Neural progenitor cell (in vitro differentiated cells): ENCODE measurements at regions not wholly inside any gene's neighbourhood (a gene's known extent, or its start where the extent isn't known, plus 50 kb on each side); places are given as distances from the start of the nearest gene placed in this dataset.

Experiments
- DNase-seq: peaks from one replicate; pipeline ENCODE4 v3.0.0-alpha.2; 2016; ENCODE audit warnings: low spot score
- H2AFZ ChIP-seq: fragments of 200-600 bp; sonication (generic); replicated peaks from 2 replicates; pipeline ENCODE4 v1.6.1; 2016; ENCODE audit warnings: antibody characterized with exemption
- H3F3A ChIP-seq: fragments of 200-600 bp; sonication (generic); 2 replicates; pipeline ENCODE4 v1.6.1; 2016; ENCODE audit warnings: antibody characterized with exemption, low read depth
- H3K27ac ChIP-seq: fragments of 200-600 bp; sonication (generic); 2 replicates; pipeline ENCODE4 v1.5.1; 2016; ENCODE audit warnings: mild to moderate bottlenecking
- H3K27me3 ChIP-seq: fragments of 200-600 bp; sonication (generic); 2 replicates; pipeline ENCODE4 v1.6.1; 2016; ENCODE audit warnings: mild to moderate bottlenecking, moderate library complexity
- H3K36me3 ChIP-seq: fragments of 200-600 bp; sonication (generic); 2 replicates; pipeline ENCODE4 v1.5.1; 2016
- H3K4me1 ChIP-seq: fragments of 200-600 bp; sonication (generic); 2 replicates; pipeline ENCODE4 v1.6.1; 2016; ENCODE audit warnings: mixed run types
- H3K4me2 ChIP-seq: fragments of 200-600 bp; sonication (generic); 2 replicates; pipeline ENCODE4 v1.6.1; 2016
- H3K4me3 ChIP-seq: fragments of 200-600 bp; sonication (generic); 2 replicates; pipeline ENCODE4 v1.5.1; 2016
- H3K79me2 ChIP-seq: fragments of 200-600 bp; sonication (generic); 2 replicates; pipeline ENCODE4 v1.6.1; 2016; ENCODE audit warnings: low read depth
- H3K9ac ChIP-seq: fragments of 200-600 bp; sonication (generic); 2 replicates; pipeline ENCODE4 v1.6.1; 2016
- H3K9me3 ChIP-seq: fragments of 200-600 bp; sonication (generic); 2 replicates; pipeline ENCODE4 v1.5.1; 2016; ENCODE audit warnings: low read depth
- H4K20me1 ChIP-seq: fragments of 200-600 bp; sonication (generic); 2 replicates; pipeline ENCODE4 v1.6.1; 2016; ENCODE audit warnings: low read depth
- H3K27ac Mint-ChIP-seq: 3 replicates; pipeline ENCODE4 v1.8.0; 2021; ENCODE audit warnings: mixed read lengths
- H3K27me3 Mint-ChIP-seq: 2 replicates; pipeline ENCODE4 v1.8.0; 2022; ENCODE audit warnings: low read depth, mild to moderate bottlenecking, inconsistent platforms, moderate library complexity, mixed read lengths; ENCODE audit not compliant: insufficient read depth
- H3K36me3 Mint-ChIP-seq: 3 replicates; pipeline ENCODE4 v1.8.0; 2021; ENCODE audit warnings: mixed read lengths
- H3K4me1 Mint-ChIP-seq: 3 replicates; pipeline ENCODE4 v1.8.0; 2021; ENCODE audit warnings: mixed read lengths
- H3K4me3 Mint-ChIP-seq: 3 replicates; pipeline ENCODE4 v1.8.0; 2021; ENCODE audit warnings: mild to moderate bottlenecking, moderate library complexity, mixed read lengths
- H3K9me3 Mint-ChIP-seq: 3 replicates; pipeline ENCODE4 v1.8.0; 2020; ENCODE audit warnings: mixed read lengths
- CTCF ChIP-seq: fragments of 200-600 bp; sonication (generic); IDR thresholded peaks from 2 replicates; pipeline ENCODE4 v1.5.1; 2017; ENCODE audit warnings: antibody characterized with exemption, mild to moderate bottlenecking
- EZH2 ChIP-seq: fragments of 200-600 bp; sonication (generic); IDR thresholded peaks from 2 replicates; pipeline ENCODE4 v1.6.1; 2017; ENCODE audit warnings: antibody characterized with exemption, mild to moderate bottlenecking, moderate library complexity
- EZH2phosphoT487 ChIP-seq: fragments of 200-600 bp; sonication (generic); IDR thresholded peaks from 2 replicates; pipeline ENCODE4 v1.6.1; 2017; ENCODE audit warnings: antibody characterized with exemption

- H3K27ac Mint-ChIP-seq = no peak overlapping the region
- Histone ChIP-seq H3K4me1 (peaks cover 13% of the 10 kb centered on the region), H3K4me3 (no peak overlapping the region), H3K27me3 (peaks cover 6% of the 10 kb centered on the region), H3K9ac (no peak overlapping the region), H3K9me3 (no peaks in the 10 kb centered on the region), H3K79me2 (no peaks in the 10 kb centered on the region), H4K20me1 (peaks cover 6% of the 10 kb centered on the region), H2AFZ (no peak overlapping the region), H3K27ac (no peak overlapping the region), H3K4me2 (no peak overlapping the region), H3K36me3 (no peaks in the 10 kb centered on the region), H3F3A (no peaks in the 10 kb centered on the region)
- DNase-seq = no peak
- no peaks in the 10 kb centered on the region for H3K9me3 Mint-ChIP-seq
- no peaks in the 10 kb centered on the region for H3K36me3 Mint-ChIP-seq
- H3K27me3 Mint-ChIP-seq = no peaks in the 10 kb centered on the region
- H3K4me1 Mint-ChIP-seq = peaks cover 38% of the 10 kb centered on the region
- TF ChIP-seq EZH2 (no peak), CTCF (no peak), EZH2phosphoT487 (no peak)
- H3K4me3 Mint-ChIP-seq = no peak overlapping the region
Observed at GRCh38 chr4:157886645-157887044, 286.2 kb downstream of the GASK1B start.

- Mint-ChIP-seq H3K4me3 (no peak overlapping the region), H3K36me3 (no peaks in the 10 kb centered on the region), H3K27me3 (no peaks in the 10 kb centered on the region), H3K9me3 (no peaks in the 10 kb centered on the region), H3K4me1 (peaks cover 38% of the 10 kb centered on the region), H3K27ac (no peak overlapping the region)
- TF ChIP-seq EZH2phosphoT487 = no peak
- TF ChIP-seq CTCF = no peak
- no peak for TF ChIP-seq EZH2
- Histone ChIP-seq H3K4me2 (no peak overlapping the region), H3K9ac (no peak overlapping the region), H3K36me3 (no peaks in the 10 kb centered on the region), H3F3A (no peaks in the 10 kb centered on the region), H3K27ac (no peak overlapping the region), H3K4me1 (peaks cover 13% of the 10 kb centered on the region), H2AFZ (no peak overlapping the region), H3K9me3 (no peaks in the 10 kb centered on the region), H4K20me1 (peaks cover 6% of the 10 kb centered on the region), H3K4me3 (no peak overlapping the region), H3K79me2 (no peaks in the 10 kb centered on the region), H3K27me3 (peaks cover 6% of the 10 kb centered on the region)
- DNase-seq = no peak
Observed at GRCh38 chr4:157885811-157886210, 287.0 kb downstream of the GASK1B start.

- H3K9ac ChIP-seq = no peak overlapping the region
- H3K79me2 ChIP-seq = no peaks in the 10 kb centered on the region
- no peaks in the 10 kb centered on the region for H4K20me1 ChIP-seq
- peaks cover 8% of the 10 kb centered on the region for H3K4me1 ChIP-seq
- no peak overlapping the region for H3K27ac Mint-ChIP-seq
- TF ChIP-seq EZH2phosphoT487 (no peak), CTCF (no peak), EZH2 (no peak)
- no peak overlapping the region for H3K27ac ChIP-seq
- H3K27me3 Mint-ChIP-seq = no peaks in the 10 kb centered on the region
- no peaks in the 10 kb centered on the region for H3K9me3 ChIP-seq
- H3K27me3 ChIP-seq = peaks cover 6% of the 10 kb centered on the region
- no peak overlapping the region for H3K4me2 ChIP-seq
- H3K36me3 Mint-ChIP-seq = no peaks in the 10 kb centered on the region
- no peak overlapping the region for H3K4me3 Mint-ChIP-seq
- H3K4me3 ChIP-seq = no peak overlapping the region
- H3K36me3 ChIP-seq = no peaks in the 10 kb centered on the region
- no peaks in the 10 kb centered on the region for H3K9me3 Mint-ChIP-seq
- peaks cover 25% of the 10 kb centered on the region for H3K4me1 Mint-ChIP-seq
- H2AFZ ChIP-seq = no peak overlapping the region
- DNase-seq = no peak
- H3F3A ChIP-seq = no peaks in the 10 kb centered on the region
Observed at GRCh38 chr4:157882901-157883300, 289.9 kb downstream of the GASK1B start.
